ENCODE measurements at regions not wholly inside any gene's neighbourhood (a gene's known extent, or its start where the extent isn't known, plus 50 kb on each side); places are given as distances from the start of the nearest gene placed in this dataset.

- CTCF ChIA-PET, result interaction anchor here (0.7 kb wide), 1 partner anchor 436 kb away, joined by 4 read pairs; no protein-coding TSS in a partner anchor
- FAIRE-seq, result no peak
Observed at GRCh38 chr11:129313541-129314297, 61.9 kb upstream of the BARX2 start.

GRCh38 chr11:129312730-129313503 lies 62.7 kb upstream of the BARX2 start:
- WGBS (ENCODE audit: missing lambda C conversion rate), result 86% methylated on average over 23 of the region's 25 CpGs
- H3K4me2 ChIP-seq, result no peak overlapping the region
- POLR2A ChIA-PET, result no interaction called here
- ATAC-seq (no peak), DNase-seq (ENCODE audit: low read depth in 1 of 2, low spot score in 1 of 2) (no peak), FAIRE-seq (no peak)
- no peak for TF ChIP-seq CBX2 (IDR thresholded peaks at IDR 0.05; ENCODE audit: borderline replicate concordance, low read depth)
- TF ChIP-seq HOXA7 (CRISPR knock-in tag; IDR thresholded peaks at IDR 0.05), result no peak
- TF ChIP-seq, protein P1, sequence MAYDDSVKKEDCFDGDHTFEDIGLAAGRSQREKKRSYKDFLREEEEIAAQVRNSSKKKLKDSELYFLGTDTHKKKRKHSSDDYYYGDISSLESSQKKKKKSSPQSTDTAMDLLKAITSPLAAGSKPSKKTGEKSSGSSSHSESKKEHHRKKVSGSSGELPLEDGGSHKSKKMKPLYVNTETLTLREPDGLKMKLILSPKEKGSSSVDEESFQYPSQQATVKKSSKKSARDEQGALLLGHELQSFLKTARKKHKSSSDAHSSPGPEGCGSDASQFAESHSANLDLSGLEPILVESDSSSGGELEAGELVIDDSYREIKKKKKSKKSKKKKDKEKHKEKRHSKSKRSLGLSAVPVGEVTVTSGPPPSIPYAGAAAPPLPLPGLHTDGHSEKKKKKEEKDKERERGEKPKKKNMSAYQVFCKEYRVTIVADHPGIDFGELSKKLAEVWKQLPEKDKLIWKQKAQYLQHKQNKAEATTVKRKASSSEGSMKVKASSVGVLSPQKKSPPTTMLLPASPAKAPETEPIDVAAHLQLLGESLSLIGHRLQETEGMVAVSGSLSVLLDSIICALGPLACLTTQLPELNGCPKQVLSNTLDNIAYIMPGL (CRISPR knock-in tag; IDR thresholded peaks at IDR 0.05; ENCODE audit: borderline replicate concordance), result no peak
- TF ChIP-seq, protein P2, sequence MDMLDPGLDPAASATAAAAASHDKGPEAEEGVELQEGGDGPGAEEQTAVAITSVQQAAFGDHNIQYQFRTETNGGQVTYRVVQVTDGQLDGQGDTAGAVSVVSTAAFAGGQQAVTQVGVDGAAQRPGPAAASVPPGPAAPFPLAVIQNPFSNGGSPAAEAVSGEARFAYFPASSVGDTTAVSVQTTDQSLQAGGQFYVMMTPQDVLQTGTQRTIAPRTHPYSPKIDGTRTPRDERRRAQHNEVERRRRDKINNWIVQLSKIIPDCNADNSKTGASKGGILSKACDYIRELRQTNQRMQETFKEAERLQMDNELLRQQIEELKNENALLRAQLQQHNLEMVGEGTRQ (IDR thresholded peaks at IDR 0.05), result no peak
- TF ChIP-seq, protein P3, sequence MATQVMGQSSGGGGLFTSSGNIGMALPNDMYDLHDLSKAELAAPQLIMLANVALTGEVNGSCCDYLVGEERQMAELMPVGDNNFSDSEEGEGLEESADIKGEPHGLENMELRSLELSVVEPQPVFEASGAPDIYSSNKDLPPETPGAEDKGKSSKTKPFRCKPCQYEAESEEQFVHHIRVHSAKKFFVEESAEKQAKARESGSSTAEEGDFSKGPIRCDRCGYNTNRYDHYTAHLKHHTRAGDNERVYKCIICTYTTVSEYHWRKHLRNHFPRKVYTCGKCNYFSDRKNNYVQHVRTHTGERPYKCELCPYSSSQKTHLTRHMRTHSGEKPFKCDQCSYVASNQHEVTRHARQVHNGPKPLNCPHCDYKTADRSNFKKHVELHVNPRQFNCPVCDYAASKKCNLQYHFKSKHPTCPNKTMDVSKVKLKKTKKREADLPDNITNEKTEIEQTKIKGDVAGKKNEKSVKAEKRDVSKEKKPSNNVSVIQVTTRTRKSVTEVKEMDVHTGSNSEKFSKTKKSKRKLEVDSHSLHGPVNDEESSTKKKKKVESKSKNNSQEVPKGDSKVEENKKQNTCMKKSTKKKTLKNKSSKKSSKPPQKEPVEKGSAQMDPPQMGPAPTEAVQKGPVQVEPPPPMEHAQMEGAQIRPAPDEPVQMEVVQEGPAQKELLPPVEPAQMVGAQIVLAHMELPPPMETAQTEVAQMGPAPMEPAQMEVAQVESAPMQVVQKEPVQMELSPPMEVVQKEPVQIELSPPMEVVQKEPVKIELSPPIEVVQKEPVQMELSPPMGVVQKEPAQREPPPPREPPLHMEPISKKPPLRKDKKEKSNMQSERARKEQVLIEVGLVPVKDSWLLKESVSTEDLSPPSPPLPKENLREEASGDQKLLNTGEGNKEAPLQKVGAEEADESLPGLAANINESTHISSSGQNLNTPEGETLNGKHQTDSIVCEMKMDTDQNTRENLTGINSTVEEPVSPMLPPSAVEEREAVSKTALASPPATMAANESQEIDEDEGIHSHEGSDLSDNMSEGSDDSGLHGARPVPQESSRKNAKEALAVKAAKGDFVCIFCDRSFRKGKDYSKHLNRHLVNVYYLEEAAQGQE (IDR thresholded peaks at IDR 0.05), result no peak
- TF ChIP-seq MYC (IDR thresholded peaks at IDR 0.05; ENCODE audit: borderline replicate concordance, low read length), result no peak
- TF ChIP-seq TFCP2L1 (CRISPR knock-in tag; IDR thresholded peaks at IDR 0.05), result no peak
- TF ChIP-seq FOXS1 (CRISPR knock-in tag; IDR thresholded peaks at IDR 0.05), result no peak
- no peak overlapping the region for H3K27ac ChIP-seq
- no peaks in the 10 kb centered on the region for H3K4me1 ChIP-seq
- H3K9me3 ChIP-seq, result no peaks in the 10 kb centered on the region
- no peak overlapping the region for H3K4me3 ChIP-seq
- CTCF ChIA-PET, result no interaction called here

More at GRCh38 chr11:129313541-129314297, 61.9 kb upstream of the BARX2 start:
- DNase-seq (ENCODE audit: low read depth in 1 of 2, low spot score in 1 of 2) (no peak), ATAC-seq (no peak)
- Histone ChIP-seq H3K9me3 (no peaks in the 10 kb centered on the region), H3K27ac (no peak overlapping the region), H3K4me1 (no peaks in the 10 kb centered on the region), H3K4me3 (no peak overlapping the region), H3K4me2 (no peak overlapping the region)
- TF ChIP-seq RARB (CRISPR knock-in tag; IDR thresholded peaks at IDR 0.05), result no peak
- no peak for TF ChIP-seq HOXB5 (CRISPR knock-in tag; IDR thresholded peaks at IDR 0.05)
- no peak for TF ChIP-seq POLR2A (IDR thresholded peaks at IDR 0.05; ENCODE audit: low read length)
- TF ChIP-seq, protein P3 (IDR thresholded peaks at IDR 0.05), result no peak
- no peak for TF ChIP-seq HOXA7 (CRISPR knock-in tag; IDR thresholded peaks at IDR 0.05)
- TF ChIP-seq NR3C1 (IDR thresholded peaks at IDR 0.05), result no peak
- no peak for TF ChIP-seq CBX8 (IDR thresholded peaks at IDR 0.05)
- TF ChIP-seq, protein P2 (IDR thresholded peaks at IDR 0.05), result no peak
- no peak for TF ChIP-seq EHF (CRISPR knock-in tag; IDR thresholded peaks at IDR 0.05)
- TF ChIP-seq SREBF2 (IDR thresholded peaks at IDR 0.05), result no peak
- TF ChIP-seq MYC (IDR thresholded peaks at IDR 0.05; ENCODE audit: borderline replicate concordance, low read length), result no peak
- no peak for TF ChIP-seq ZNF302 (CRISPR knock-in tag; IDR thresholded peaks at IDR 0.05)
- no peak for TF ChIP-seq TFCP2L1 (CRISPR knock-in tag; IDR thresholded peaks at IDR 0.05)
- no peak for TF ChIP-seq CEBPB (IDR thresholded peaks at IDR 0.05)
- TF ChIP-seq SMC3 (IDR thresholded peaks at IDR 0.05), result no peak
- TF ChIP-seq GATA3 (IDR thresholded peaks at IDR 0.05; ENCODE audit: borderline replicate concordance), result no peak
- no peak for TF ChIP-seq HOXB13 (CRISPR knock-in tag; IDR thresholded peaks at IDR 0.05; ENCODE audit: low read depth)
- WGBS (ENCODE audit: missing lambda C conversion rate), result 73% methylated on average over 6 of the region's 6 CpGs
- POLR2A ChIA-PET, result no interaction called here
